ENCODE measurements at regions not wholly inside any gene's neighbourhood (a gene's known extent, or its start where the extent isn't known, plus 50 kb on each side); places are given as distances from the start of the nearest gene placed in this dataset.

DNA sequence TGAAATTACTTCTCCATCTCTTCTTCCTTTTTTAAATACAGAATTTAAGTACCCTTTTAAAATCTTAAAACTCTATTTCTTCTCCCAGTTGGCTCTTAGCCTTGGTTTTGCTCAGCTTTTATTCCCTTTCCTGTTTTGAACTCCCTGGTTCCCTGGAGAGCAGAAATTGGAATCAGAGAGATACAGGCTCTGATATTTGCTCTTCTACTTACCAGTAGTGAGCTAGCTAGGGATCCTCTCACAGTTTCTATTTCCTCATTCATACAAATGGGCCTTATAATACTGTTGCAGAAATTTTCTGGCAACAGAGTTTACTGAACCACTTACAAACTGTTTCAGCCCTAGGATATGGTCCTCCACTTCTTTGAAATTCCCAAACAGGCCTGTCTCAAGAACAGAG, 606.3 kb downstream of the NUF2 start:
- ATAC-seq (ENCODE audit: low FRiP score in 2 of 2) (peak in 1 of 2 donors; percentile 26), DNase-seq (no peak)
- H3K27ac ChIP-seq, result no peak overlapping the region
- peaks cover 0 to 8% (median 0%) of the 10 kb centered on the region in 4 donors for H3K4me1 ChIP-seq
- H3K9me3 ChIP-seq, result no peaks in the 10 kb centered on the region
- H3K4me3 ChIP-seq, result no peak overlapping the region
- H3K36me3 ChIP-seq, result no peaks in the 10 kb centered on the region
- TF ChIP-seq POLR2AphosphoS5 (IDR thresholded peaks at IDR 0.05) (no peak), EP300 (IDR thresholded peaks at IDR 0.05) (no peak)
- TF ChIP-seq, protein P1, sequence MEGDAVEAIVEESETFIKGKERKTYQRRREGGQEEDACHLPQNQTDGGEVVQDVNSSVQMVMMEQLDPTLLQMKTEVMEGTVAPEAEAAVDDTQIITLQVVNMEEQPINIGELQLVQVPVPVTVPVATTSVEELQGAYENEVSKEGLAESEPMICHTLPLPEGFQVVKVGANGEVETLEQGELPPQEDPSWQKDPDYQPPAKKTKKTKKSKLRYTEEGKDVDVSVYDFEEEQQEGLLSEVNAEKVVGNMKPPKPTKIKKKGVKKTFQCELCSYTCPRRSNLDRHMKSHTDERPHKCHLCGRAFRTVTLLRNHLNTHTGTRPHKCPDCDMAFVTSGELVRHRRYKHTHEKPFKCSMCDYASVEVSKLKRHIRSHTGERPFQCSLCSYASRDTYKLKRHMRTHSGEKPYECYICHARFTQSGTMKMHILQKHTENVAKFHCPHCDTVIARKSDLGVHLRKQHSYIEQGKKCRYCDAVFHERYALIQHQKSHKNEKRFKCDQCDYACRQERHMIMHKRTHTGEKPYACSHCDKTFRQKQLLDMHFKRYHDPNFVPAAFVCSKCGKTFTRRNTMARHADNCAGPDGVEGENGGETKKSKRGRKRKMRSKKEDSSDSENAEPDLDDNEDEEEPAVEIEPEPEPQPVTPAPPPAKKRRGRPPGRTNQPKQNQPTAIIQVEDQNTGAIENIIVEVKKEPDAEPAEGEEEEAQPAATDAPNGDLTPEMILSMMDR (IDR thresholded peaks at IDR 0.05), result no peak
- no peaks in the 10 kb centered on the region for H3K27me3 ChIP-seq

DNA sequence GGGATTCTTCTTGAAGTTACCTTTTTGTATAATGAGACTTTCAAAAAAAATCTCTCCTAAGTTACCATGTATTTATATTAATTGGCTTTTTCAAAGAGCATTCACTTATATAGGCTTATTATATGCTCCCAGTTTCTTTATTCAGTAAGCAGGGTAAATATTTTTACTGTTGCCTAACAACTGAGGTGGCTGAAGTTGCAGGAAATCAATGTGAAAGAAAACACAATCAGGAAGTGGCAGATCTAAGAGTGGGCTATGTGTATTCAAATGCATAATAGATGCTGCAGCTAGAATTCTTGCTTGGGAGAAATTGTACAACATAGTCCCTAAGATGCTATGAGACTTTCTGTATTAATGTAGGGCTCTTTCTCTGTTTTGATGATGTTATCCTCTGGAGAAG, 606.9 kb downstream of the NUF2 start:
- TF ChIP-seq POLR2A (IDR thresholded peaks at IDR 0.05) (no peak), POLR2AphosphoS5 (IDR thresholded peaks at IDR 0.05) (no peak), EP300 (IDR thresholded peaks at IDR 0.05) (no peak)
- TF ChIP-seq, protein P1 (IDR thresholded peaks at IDR 0.05), result no peak
- no peak overlapping the region for H3K27ac ChIP-seq
- H3K4me3 ChIP-seq, result no peak overlapping the region
- ATAC-seq (ENCODE audit: low FRiP score in 2 of 2), result no peak
- no peak for DNase-seq
- no peaks in the 10 kb centered on the region for H3K9me3 ChIP-seq
- H3K36me3 ChIP-seq, result no peaks in the 10 kb centered on the region
- peaks cover 0 to 8% (median 0%) of the 10 kb centered on the region in 4 donors for H3K4me1 ChIP-seq
- no peaks in the 10 kb centered on the region for H3K27me3 ChIP-seq

DNA sequence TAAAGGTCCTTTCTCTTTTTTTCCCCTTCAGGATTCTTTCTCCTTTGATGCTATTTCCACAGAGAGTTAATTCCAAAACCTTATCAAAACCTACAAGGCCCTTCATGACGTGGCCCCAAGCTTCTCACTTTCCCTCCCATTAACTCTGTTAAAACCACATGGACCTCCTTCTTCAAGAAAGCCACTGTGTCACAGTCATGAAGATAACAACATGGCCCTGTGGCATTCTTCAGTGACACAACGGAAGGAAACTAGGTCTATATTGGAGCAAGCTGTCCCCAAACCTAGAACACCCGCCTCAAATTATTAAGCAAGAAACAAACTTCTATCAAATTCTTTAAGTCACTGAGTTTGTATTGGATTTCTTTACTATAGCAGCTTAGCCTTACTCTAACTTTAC, 611.1 kb downstream of the NUF2 start:
- DNase-seq, result no peak
- no peak for ATAC-seq (ENCODE audit: low FRiP score in 2 of 2)
- no peaks in the 10 kb centered on the region for H3K27me3 ChIP-seq
- H3K4me3 ChIP-seq, result no peak overlapping the region
- TF ChIP-seq, protein P1 (IDR thresholded peaks at IDR 0.05), result no peak
- no peak for TF ChIP-seq POLR2AphosphoS5 (IDR thresholded peaks at IDR 0.05)
- no peak for TF ChIP-seq EP300 (IDR thresholded peaks at IDR 0.05)
- no peak for TF ChIP-seq POLR2A (IDR thresholded peaks at IDR 0.05)
- WGBS, 2 donors, result 82 to 87% methylated on average over 3 of the region's 3 CpGs
- peaks cover 0 to 8% (median 0%) of the 10 kb centered on the region in 4 donors for H3K4me1 ChIP-seq
- no peak overlapping the region for H3K27ac ChIP-seq
- no peaks in the 10 kb centered on the region for H3K36me3 ChIP-seq
- H3K9me3 ChIP-seq, result no peaks in the 10 kb centered on the region

DNA sequence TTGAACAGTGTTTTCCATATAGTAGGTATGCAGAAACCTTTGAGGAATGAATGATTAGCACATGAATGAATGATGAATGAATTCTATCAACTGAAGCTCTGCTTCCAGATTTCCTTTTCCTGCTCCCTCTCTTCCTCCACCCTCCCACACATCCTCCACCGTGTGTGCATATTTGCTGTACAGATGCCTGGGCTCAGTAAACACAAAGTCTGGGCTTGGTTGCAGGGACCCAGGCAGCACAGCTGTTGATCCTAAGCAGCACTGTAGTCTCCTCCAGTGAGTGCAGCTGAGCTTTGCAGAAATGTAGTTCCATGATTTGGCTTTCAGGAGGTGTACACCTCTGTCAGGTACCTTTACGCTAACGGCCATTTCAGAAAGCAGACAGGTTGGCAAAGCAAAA, 611.7 kb downstream of the NUF2 start:
- H3K27ac ChIP-seq, result no peak overlapping the region
- H3K4me3 ChIP-seq, result no peak overlapping the region
- TF ChIP-seq POLR2AphosphoS5 (IDR thresholded peaks at IDR 0.05) (no peak), POLR2A (IDR thresholded peaks at IDR 0.05) (no peak), EP300 (IDR thresholded peaks at IDR 0.05) (no peak)
- TF ChIP-seq, protein P1 (IDR thresholded peaks at IDR 0.05), result no peak
- H3K27me3 ChIP-seq, result no peaks in the 10 kb centered on the region
- no peaks in the 10 kb centered on the region for H3K36me3 ChIP-seq
- no peak for DNase-seq
- ATAC-seq (ENCODE audit: low FRiP score in 2 of 2), result no peak
- peaks cover 0 to 4% (median 0%) of the 10 kb centered on the region in 4 donors for H3K4me1 ChIP-seq
- 53 to 62% methylated on average over 3 of the region's 3 CpGs for WGBS, 2 donors
- H3K9me3 ChIP-seq, result no peaks in the 10 kb centered on the region

DNA sequence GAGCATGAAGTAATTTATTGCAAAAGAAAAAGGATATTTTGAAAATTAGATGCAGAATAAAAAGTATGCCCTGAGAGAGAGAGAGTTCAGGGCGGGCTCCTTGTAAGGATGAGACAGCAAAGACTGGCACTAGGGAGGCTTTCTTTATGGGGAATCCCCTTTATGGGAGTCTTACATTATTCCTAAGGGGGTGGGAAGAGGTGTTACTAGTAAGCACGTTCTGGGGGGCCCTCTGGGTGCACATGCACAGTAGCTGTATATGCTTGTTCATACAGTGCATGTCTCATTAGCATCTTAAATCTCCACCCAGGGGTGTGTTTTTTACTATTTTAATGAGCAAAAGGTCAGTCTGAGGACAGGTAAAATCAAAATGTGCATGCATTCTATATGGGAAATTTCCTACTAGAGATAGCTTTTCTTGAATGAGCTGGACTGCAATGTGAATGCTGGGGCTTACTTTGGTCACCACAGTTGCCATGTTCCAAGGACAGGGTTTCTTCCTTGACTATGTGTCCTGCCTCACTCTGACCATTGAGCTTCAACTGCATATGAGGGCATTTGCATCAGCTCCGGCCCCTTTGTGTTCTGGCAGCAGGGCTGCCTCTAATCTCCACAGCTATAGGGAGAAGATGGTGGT, 614.1 kb downstream of the NUF2 start:
- no peaks in the 10 kb centered on the region for H3K27me3 ChIP-seq
- no peak for ATAC-seq (ENCODE audit: low FRiP score in 2 of 2)
- H3K27ac ChIP-seq, result no peak overlapping the region
- H3K36me3 ChIP-seq, result no peaks in the 10 kb centered on the region
- WGBS, 2 donors, result 82 to 84% methylated on average over 3 of the region's 3 CpGs
- no peaks in the 10 kb centered on the region for H3K9me3 ChIP-seq
- no peaks in the 10 kb centered on the region for H3K4me1 ChIP-seq
- no peak overlapping the region for H3K4me3 ChIP-seq
- TF ChIP-seq POLR2A (IDR thresholded peaks at IDR 0.05) (no peak), EP300 (IDR thresholded peaks at IDR 0.05) (no peak), POLR2AphosphoS5 (IDR thresholded peaks at IDR 0.05) (no peak)
- TF ChIP-seq, protein P1 (IDR thresholded peaks at IDR 0.05), result no peak
- no peak for DNase-seq

Measured in upper lobe of left lung (tissue), 6 donors.